HG02678 (cell line): ENCODE measurements at regions not wholly inside any gene's neighbourhood (a gene's known extent, or its start where the extent isn't known, plus 50 kb on each side); places are given as distances from the start of the nearest gene placed in this dataset.
"Not testable (repeated sequence)": the region's sequence is repeated elsewhere in the genome, so short reads cannot be mapped to it uniquely, and the experiment has no call there.

Experiments
- ATAC-seq: cut with Tn5 transposase; IDR thresholded peaks from one replicate; pipeline ENCODE4 v1.9.1; 2021; ENCODE audit warnings: mild to moderate bottlenecking, moderate library complexity; ENCODE audit not compliant: unreplicated experiment

GRCh38 chr1:238783633-238784032 lies 602.7 kb upstream of the CHRM3 start:
- ATAC-seq = no peak

DNA sequence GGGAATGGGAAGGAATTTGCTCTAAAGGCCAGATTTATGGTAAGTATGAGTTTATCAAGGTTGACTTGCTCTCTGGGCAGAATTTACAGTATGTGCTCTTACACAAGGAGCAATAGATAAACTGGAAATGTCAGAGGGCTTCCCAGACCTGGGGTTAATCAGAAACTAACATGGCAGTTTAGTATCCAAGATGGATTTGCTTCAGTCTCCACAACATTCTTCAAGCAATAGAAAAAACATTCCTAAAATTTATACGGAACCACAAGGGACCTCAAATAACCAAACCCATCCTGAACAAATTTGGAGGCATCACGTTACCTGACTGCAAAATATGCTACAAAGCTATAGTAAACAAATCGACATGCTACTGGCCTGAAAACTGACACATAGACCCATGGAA lies 606.7 kb upstream of the CHRM3 start:
- ATAC-seq = no peak

GRCh38 chr1:238778113-238778512 lies 608.3 kb upstream of the CHRM3 start:
- no peak for ATAC-seq

DNA sequence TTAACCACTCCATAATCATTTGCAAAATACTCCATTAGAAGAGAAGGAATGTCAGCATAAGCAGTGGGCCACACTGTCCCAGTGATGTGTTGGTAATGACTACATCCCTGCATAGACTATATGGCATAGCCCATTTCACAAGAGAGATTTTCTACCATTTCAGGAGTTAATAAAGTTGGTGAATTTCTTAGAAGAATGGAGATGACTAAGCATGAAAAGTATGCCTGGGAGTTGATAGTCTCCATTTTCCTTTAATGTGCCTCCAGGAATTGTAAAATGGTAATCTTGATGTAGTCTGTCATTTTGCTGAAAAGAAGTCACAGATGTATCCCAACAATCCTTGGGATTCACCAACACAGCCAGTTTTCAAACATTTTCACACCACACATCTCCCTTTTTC lies 608.8 kb upstream of the CHRM3 start:
- ATAC-seq = no peak

DNA sequence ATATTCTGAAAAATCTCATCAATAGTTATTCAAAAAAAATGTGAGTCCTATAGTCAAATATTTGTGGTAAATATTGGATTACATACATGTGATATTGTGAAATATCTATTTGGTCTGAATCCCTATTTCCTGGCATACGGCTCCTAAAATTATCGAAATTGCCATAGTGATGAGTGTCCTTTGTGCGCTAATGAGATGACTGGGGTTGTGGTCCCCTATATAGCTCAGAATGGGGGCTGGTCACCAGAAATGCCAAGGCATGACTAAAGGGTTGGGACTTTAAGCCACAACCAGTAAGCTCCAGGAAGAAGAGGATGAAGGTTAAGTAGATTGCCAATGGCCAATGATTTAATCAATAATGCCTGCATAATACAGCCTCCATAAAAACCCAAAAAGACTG lies 610.2 kb upstream of the CHRM3 start:
- ATAC-seq = no peak

DNA sequence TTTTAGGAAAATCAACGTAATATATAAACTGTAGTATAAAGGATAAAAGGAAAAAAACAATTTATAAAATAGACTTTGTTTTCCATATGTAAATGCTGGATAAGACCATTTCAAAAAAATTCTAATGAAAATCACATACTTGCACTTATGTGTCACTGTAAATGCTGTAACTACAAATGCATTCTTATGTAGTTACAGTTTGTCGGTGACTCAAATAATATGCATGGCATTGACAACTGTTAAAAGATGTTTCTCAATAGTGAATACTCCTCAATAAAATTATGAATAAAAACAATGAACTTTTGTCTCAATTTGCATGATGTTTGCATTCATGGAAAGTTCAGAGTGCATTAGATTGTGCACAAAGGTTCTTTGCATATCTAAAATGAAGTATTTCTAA lies 614.0 kb upstream of the CHRM3 start:
- ATAC-seq = no peak

DNA sequence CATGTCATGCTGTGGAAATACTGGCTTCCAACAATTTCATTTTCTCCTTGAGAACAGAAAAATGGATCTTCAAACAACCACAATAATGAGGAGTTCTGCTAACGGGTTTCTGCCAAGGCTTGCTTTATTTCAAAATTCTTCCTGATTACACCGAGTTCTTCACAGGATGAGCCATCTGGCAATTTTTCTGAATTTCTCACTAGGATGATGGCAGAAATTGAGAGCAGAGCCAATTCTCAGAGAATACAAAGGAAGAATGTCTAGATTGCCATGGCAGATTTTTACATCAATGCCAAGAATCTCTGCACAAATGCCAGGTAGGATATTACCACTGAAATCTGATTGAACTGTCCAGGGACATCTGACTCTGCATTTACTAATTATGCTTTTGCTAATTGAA lies 619.0 kb upstream of the CHRM3 start:
- no peak for ATAC-seq

DNA sequence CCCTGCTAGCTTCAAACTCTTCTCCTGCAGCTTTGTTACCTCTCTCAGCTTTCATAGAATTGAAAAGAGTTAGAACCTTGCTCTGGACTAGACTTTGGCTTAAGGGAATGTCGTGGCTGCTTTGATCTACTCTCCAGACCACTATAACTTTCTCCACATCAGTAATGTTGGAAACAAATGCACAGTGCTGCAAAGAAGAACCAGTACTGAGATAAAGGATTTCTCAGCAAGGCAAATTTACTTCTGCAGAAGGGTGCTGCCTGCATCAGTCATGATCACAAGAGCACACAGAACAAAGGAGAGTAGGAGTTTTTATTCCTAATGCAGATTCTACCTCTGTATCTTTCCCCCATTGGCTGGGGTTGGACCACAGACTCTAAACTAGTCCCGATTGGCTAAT lies 621.6 kb upstream of the CHRM3 start:
- no peak for ATAC-seq

DNA sequence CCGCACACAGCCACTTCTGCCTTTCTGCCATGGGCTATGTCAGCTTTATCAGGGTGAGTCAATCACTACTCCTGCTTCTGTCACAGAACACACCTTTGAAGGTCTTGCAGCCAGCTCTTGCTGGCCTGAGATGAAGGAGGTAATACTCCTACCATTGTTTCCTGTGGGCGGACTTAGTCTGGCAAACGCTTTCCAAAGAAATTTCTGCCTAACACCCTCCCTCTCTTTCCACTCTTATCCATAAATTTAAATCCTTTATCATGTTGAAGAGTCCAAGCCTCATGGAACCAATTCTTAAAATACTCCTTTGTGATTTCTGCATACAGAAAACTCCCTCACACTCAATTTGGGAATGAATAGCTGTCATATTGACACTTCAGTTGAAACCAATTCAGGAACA lies 633.1 kb upstream of the CHRM3 start:
- ATAC-seq = no peak

GRCh38 chr1:238752327-238752726 lies 634.0 kb upstream of the CHRM3 start:
- ATAC-seq = no peak

- ATAC-seq = no peak
Observed at GRCh38 chr1:238745069-238745468, 641.3 kb upstream of the CHRM3 start.

DNA sequence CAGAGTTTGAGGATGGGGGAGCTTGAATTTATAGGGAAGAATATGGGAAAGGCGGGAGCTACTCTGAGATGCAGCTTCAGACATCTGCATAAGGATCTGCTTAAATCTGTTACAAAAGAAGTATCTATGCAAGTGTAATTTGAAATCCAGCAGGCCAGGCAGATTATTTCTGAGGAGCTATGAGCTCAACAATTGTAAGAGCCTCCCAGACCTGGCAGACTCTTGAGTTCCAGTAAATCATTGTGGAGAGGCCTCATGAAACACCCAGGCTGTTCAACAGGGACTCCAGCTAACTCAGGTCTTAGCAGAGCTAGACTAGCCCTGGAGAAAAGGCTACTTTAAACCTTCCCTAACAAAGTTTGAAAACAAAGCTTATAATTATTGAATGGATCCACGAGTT lies 647.5 kb upstream of the CHRM3 start:
- ATAC-seq = no peak

- no peak for ATAC-seq
Observed at GRCh38 chr1:238727670-238728069, 658.7 kb upstream of the CHRM3 start.

GRCh38 chr1:238722812-238723211 lies 663.6 kb upstream of the CHRM3 start:
- ATAC-seq = no peak

GRCh38 chr1:238710697-238711096 lies 675.7 kb upstream of the CHRM3 start:
- ATAC-seq = no peak

DNA sequence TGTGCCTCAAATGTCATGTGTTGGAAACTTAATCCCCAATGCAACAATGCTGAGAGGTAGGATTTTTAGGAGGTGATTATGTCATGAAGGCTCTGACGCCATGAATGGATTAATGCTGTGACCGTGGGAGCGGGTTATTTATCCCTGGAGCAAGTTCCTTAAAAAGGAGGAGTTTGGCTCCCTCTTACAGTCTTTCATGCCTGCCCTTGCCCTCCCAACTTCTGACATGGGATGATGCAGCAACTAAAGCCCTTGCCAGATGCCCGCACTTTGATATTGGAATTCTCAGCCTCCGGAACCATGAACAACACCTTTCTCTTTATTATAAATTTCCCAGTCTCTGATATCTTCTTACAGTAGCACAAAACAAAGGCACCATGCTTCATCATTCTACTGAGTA lies 685.3 kb upstream of the CHRM3 start:
- ATAC-seq = no peak

- no peak for ATAC-seq
Observed at GRCh38 chr1:238690415-238690814, 696.0 kb upstream of the CHRM3 start.

DNA sequence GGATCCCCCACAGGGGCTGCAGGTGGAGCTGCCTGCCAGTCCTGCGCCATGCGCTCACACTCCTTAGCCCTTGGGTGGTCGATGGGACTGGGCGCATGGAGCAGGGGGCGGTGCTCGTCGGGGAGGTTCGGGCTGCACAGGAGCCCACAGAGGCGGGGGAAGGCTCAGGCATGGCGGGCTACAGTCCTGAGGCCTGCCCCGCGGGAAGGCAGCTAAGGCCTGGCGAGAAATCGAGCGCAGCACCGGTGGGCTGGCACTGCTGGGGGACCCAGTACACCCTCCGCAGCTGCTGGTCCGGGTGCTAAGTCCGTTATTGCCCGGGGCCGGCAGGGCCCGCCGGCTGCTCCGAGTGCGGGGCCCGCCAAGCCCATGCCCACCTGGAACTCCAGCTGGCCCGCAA lies 701.8 kb upstream of the CHRM3 start:
- not testable (repeated sequence) for ATAC-seq

DNA sequence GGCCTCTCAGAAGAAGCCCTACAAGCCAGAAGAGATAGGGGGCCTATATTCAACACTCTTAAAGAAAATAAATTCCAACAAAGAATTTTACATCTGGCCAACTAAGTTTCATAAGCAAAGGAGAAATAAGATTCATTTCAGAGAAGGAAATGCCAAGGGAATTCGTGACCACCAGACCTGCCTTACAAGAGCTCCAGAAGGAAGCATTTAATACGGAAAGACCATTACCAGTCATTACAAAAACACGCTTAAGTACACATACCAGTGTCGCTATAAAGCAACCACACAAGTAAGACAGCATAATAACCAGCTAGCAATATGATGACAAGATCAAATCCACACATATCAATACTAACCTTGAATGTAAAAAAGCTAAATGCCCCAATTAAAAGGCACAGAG lies 704.9 kb upstream of the CHRM3 start:
- ATAC-seq = no peak

DNA sequence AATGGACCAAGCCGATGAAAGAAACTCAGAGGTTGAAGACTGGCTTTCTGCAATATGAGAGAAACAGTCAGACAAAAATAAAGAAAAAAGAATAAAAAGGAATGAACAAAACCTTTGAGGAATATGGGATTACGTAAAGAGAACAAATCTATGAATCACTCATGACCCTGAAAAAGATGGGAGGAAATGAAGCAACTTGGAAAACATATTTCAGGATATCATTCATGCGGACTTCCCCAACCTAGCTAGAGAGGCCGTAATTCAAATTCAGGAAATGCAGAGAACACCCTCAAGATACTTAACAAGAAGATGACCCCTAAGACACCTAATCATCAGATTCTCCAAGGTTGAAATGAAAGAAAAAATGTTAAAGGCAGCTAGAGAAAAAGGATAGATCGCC lies 705.3 kb upstream of the CHRM3 start:
- no peak for ATAC-seq

DNA sequence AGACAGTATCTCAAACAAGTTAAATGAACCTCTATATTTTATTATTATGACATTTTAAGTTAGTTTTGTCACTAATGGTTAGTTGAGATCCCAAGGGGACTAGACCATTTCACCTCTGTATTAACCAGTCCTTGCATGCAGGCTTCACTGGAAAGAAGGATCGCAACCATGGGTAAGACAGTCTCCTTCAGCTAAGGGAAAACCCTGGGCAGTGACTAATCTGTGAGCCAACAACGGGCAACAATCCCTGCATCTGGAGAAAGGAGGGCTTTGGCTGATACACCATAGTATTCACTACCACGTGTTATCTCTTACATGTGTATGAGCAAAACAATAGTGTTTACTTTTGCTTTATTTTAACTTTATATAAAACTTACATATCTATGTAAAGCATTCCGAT lies 708.8 kb upstream of the CHRM3 start:
- ATAC-seq = no peak

- ATAC-seq = no peak
Observed at GRCh38 chr1:238675221-238675620, 711.1 kb upstream of the CHRM3 start.

- no peak for ATAC-seq
Observed at GRCh38 chr1:238674316-238674715, 712.1 kb upstream of the CHRM3 start.

DNA sequence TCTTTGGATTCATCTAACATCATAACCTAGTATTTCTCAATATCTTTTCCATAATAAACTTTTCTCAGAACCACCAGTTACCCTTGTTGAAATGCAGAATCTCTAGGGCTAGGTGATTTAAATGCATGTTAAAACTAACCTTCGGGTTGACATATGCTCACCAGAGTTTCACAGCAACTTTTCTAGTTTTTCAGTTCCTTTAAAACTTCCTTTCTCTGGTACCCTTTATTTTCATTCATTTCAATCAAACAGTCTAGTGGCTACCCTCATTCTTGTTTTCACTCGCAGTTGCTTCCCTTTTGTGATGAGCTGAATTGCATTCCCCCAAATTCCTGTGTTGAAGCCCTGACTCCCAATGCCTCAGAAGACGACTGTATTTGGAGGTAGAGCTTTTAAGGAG lies 712.8 kb upstream of the CHRM3 start:
- ATAC-seq = no peak
